GM18861 (cell line): ENCODE measurements at regions not wholly inside any gene's neighbourhood (a gene's known extent, or its start where the extent isn't known, plus 50 kb on each side); places are given as distances from the start of the nearest gene placed in this dataset.

Experiments
- ATAC-seq: cut with Tn5 transposase; IDR thresholded peaks from one replicate; pipeline ENCODE4 v1.9.1; 2021; ENCODE audit not compliant: unreplicated experiment

DNA sequence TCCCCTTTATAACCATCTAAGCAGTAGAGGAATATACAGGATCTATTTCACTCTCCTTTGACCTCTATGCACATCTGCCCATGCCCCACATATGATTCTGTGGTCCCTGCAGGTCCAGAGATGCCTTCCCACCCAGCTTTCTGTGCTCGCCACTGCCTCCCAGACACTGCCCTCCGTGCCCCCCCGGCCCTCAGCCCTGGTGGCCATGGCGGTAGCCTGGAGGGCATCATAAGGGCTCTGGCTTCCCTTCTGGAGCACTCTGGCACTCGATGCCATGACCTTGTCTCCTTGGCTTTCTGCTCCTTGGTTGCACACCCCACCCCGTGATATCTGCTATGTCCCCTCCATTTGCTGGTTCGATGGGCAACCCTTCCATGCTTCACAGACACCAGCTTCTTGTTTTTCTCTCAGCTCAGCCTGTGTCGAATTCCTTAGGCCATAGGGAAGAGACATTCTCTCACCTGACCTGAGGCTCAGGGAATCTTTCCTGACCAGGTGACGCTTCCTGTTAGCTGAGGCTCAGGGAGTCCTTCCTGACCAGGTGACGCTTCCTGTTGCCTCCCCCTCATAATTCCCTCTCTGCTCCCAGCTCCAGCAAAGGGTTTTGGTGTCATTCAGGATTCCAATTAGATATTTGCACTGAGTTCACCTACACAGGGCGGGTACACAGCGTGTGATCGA, 100.4 kb upstream of the GLI3 start:
- ATAC-seq: no peak

DNA sequence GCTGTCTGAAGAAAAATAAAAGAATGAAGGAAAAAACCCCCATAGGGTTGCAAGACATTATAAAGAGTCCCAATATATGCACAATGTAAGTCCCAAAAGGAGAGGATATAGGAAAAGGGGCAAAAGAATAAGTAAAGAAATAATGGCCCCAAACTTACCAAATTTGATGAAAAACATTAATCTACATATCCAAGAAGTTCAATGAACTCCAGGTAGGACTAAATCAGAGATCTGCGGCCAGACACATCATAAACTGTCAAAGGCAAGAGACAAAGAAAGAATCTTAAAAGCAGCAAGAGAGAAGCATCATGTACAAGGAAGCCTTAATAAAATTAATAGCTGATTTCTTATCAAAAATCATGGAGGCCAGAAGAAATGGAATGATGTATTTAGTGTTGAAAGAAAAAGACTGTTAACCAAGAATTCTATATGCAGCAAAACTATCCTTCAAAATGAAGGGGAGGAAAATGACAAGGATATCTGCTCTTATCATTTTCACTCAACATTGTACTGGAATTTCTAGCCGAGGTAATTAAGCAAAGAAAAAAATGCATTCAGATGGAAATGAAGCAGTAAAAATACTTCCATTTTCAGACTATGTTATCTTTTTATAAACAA, 95.7 kb upstream of the GLI3 start:
- ATAC-seq: no peak

- ATAC-seq: no peak
These were observed 82.6 kb upstream of the GLI3 start for GRCh38 chr7:42319631-42320030.

DNA sequence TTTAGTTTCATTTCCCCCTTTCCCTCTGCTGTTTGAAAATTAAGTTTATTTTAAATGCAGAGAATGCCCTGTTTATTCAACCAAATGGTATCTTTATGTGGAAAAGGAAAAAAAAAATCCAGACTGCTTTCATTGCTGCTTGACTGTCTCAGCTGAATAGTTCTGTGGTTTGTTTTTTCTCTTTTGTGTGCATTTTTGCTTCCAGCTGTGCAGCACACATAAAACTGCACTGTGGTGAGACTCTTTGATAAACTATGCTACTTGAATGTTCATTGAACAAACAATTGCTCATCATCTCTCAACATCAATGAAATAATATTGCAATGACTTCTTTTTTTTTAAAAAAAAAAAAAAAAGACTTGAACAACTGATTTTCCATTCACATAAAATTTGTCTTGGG, 78.6 kb upstream of the GLI3 start:
- no peak for ATAC-seq

DNA sequence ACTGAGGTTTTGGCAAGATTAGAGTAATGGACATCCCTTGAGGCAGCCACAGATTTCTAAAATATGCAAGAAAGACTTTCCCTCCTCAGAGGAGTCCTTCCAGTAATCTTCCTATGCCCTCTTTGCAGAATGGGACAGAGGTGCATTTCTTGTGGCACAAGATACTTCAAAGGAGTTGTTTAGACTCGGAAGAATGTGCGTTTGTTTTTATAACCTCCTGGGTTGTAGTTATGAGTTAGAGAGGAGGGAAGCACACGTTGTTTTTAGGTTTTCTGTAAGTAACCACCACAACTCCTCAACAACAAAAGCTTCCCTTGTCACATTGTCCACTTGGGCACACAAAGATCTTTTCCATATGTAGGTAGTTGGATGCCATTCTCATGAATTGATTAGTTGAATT, 78.1 kb upstream of the GLI3 start:
- ATAC-seq: no peak

GRCh38 chr7:42314696-42315095, 77.7 kb upstream of the GLI3 start:
- no peak for ATAC-seq

DNA sequence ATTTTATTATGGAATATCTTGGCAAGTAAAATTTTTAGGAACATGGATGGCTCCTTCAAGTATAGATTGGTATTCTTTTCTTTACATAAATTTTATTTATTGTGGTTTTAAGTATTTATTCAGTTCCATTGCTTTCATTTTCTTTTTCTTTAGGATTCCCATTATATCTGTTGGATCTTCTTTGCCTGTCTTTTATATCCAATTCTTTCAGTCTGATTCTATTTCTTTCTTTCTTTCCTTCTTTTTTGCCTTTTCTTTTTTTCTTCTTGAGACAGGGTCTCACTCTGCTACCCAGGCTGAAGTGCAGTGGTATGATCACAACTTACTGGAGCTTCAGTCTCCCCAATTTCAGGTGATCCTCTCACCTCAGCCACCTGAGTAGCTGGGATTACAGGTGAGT, 74.2 kb upstream of the GLI3 start:
- no peak for ATAC-seq

- no peak for ATAC-seq
These were observed 56.0 kb upstream of the GLI3 start for GRCh38 chr7:42292991-42293521.

DNA sequence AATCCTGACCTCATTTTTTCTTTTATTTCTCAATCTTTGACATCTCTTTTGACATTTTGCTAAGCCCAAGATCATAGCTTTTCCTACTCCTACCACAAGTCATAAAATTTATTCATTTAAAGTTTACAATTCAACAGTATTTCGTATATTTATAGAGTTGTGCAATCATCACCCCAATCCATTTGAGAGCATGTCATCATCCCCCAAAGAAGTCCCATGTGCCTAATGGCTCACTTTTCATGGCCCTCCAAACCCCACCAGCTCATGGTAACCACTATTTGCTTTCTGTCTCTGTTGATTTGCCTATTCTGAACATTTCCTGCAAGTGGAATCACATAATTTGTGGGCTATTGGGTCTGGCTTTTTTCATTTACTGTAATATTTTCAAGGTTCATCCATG, 52.5 kb upstream of the GLI3 start:
- no peak for ATAC-seq
